Bronchial epithelial cell (primary cell): ENCODE measurements at regions not wholly inside any gene's neighbourhood (a gene's known extent, or its start where the extent isn't known, plus 50 kb on each side); places are given as distances from the start of the nearest gene placed in this dataset.

ENCODE experiments used
- DNase-seq: peaks from one replicate; pipeline ENCODE4 v3.0.0-alpha.2; 2010; ENCODE audit warnings: low read depth
- FAIRE-seq: peaks from 2 replicates; lab custom pipeline; 2011; peaks lifted over from hg19 to GRCh38; lab: Jason Lieb, UNC
- H3K27me3 ChIP-seq: 2 replicates; pipeline ENCODE4 v1.5.1; 2011; ENCODE audit warnings: low read length; ENCODE audit not compliant: control insufficient read depth, insufficient read depth
- H3K36me3 ChIP-seq: 2 replicates; pipeline ENCODE4 v1.5.1; 2011; ENCODE audit warnings: low read length; ENCODE audit not compliant: control insufficient read depth, insufficient read depth
- H3K4me3 ChIP-seq: 2 replicates; pipeline ENCODE4 v1.5.1; 2011; ENCODE audit warnings: mild to moderate bottlenecking, low read depth, low read length, control low read depth
- TF ChIP-seq, protein P1 (sequence below): IDR thresholded peaks from 2 replicates; pipeline ENCODE4 v1.5.1; 2011; ENCODE audit warnings: mild to moderate bottlenecking, moderate library complexity, low read length, control low read depth, inconsistent platforms; ENCODE audit not compliant: insufficient read depth, severe bottlenecking

DNA sequence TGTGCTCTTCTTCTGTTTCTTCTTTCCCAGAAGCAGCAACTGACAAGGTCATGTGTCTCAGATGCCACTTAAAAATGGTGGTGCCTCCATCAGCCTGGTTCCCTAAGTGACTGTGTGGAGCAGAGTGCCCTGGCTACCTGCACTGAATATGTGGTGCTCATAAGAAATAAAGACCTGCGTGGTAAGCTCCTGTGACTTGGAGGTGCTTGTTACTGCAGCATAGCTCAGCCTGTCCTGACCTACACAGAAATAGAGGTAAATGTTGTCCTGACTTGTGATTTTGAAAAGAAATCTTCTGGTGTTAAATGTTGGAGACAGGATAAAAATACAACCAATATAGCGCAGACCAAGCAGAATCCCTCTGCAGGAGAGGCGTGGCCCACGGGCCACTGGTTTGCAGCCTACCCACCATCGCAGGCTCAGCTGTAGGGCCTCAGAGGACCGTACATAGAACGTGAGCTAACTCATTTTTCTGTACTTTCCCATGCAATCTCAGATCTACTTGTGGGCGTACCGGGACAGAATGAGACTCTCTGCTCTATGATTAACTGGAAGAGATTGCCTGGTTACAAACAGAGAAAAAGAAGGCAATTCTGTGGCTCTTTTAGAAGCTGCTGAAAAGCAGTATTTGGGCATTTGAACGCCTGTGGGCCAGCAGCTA, 79.4 kb upstream of the UNC5A start:
- no peak for FAIRE-seq
- H3K36me3 ChIP-seq: no peaks in the 10 kb centered on the region
- peaks cover 7% of the 10 kb centered on the region for H3K27me3 ChIP-seq
- TF ChIP-seq, protein P1, sequence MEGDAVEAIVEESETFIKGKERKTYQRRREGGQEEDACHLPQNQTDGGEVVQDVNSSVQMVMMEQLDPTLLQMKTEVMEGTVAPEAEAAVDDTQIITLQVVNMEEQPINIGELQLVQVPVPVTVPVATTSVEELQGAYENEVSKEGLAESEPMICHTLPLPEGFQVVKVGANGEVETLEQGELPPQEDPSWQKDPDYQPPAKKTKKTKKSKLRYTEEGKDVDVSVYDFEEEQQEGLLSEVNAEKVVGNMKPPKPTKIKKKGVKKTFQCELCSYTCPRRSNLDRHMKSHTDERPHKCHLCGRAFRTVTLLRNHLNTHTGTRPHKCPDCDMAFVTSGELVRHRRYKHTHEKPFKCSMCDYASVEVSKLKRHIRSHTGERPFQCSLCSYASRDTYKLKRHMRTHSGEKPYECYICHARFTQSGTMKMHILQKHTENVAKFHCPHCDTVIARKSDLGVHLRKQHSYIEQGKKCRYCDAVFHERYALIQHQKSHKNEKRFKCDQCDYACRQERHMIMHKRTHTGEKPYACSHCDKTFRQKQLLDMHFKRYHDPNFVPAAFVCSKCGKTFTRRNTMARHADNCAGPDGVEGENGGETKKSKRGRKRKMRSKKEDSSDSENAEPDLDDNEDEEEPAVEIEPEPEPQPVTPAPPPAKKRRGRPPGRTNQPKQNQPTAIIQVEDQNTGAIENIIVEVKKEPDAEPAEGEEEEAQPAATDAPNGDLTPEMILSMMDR: no peak
- no peak for DNase-seq
- H3K4me3 ChIP-seq: no peak overlapping the region

DNA sequence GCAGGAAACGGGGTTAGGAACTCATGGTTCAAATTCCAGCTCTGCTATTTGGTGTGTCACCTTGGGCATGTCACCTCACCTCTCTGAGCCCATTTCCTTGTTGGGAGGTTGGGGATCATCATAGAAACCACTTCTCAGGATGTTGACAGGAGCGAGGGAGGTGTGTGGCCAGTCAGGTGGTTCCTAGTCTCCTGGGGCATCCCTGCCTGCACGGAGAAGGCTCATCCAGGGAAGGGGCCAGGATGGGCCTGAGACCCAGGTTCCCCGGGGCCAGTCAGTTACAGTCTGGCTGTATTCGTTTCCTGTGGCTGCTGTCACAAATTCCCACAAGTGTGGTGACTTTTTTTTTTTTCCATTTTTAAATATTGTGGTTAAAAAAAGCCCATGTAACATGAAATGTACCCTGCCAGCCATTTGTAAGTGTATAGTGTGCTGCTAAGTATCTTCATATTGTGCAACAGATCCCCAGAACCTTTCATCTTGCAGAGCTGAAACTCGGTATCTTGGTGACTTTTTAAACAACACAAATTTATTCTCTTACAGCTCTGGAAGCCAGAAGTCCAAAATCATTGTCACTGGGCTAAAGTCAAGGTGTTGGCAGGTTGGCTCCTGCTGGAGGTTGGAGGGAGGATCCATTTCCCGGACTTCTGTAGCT, 78.7 kb upstream of the UNC5A start:
- H3K4me3 ChIP-seq: no peak overlapping the region
- DNase-seq (no peak), FAIRE-seq (no peak)
- TF ChIP-seq, protein P1: no peak
- H3K36me3 ChIP-seq: no peaks in the 10 kb centered on the region
- H3K27me3 ChIP-seq: peaks cover 8% of the 10 kb centered on the region

DNA sequence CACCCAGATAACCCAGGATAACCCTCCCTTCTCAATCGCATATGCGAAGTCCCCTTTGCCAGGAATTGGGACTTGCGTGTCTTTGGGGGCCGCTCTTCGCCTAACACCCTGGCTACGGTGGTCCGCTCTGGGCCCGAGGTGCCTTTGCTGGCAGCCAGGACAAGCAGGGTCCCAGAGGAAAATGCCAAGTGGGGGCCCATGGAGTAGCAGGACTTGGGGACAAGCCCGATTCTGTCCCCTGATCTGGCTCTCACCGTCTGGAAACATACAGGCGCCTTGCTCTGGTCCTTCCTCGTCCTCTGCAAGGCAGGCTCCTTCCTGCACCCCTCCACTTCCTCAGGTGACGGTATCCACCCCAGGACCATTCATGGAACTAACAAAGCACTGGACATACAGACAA, 78.1 kb upstream of the UNC5A start:
- Histone ChIP-seq H3K36me3 (no peaks in the 10 kb centered on the region), H3K4me3 (no peak overlapping the region), H3K27me3 (peaks cover 7% of the 10 kb centered on the region)
- TF ChIP-seq, protein P1: no peak
- FAIRE-seq: no peak
- no peak for DNase-seq

DNA sequence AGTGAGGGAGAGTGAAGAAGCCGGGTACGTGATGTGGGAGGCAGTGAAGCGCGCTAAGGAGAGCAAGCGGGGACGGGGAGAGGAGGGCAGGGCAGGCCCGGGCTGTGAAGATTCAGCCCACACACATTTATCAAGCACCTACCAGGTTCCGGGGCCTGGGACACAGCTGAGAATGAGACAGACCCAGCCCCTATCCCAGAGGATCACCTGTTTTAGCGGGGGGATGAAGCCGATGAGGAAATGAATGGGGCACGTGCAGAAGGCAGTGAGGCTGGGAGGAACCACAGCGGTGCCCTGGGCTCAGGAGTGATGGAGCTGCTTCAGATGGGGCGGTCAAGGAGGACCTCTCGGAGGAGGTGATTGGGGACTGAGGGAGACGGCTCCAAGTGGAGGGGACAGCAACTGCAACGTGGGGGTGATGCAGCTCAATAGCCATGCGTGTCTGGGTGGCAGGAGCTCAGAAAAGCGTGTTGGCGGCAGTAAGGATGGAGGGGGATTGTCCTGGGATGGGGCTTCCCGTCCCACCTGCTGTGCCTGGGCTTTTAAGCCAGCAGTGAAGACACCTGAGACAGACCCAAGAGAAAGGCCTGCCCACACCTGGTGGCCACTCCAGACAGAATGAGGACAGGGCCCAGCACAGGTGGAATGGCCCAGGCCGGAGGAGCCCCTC, 77.5 kb upstream of the UNC5A start:
- TF ChIP-seq, protein P1: no peak
- Histone ChIP-seq H3K4me3 (no peak overlapping the region), H3K27me3 (peaks cover 10% of the 10 kb centered on the region), H3K36me3 (no peaks in the 10 kb centered on the region)
- DNase-seq (no peak), FAIRE-seq (no peak)

DNA sequence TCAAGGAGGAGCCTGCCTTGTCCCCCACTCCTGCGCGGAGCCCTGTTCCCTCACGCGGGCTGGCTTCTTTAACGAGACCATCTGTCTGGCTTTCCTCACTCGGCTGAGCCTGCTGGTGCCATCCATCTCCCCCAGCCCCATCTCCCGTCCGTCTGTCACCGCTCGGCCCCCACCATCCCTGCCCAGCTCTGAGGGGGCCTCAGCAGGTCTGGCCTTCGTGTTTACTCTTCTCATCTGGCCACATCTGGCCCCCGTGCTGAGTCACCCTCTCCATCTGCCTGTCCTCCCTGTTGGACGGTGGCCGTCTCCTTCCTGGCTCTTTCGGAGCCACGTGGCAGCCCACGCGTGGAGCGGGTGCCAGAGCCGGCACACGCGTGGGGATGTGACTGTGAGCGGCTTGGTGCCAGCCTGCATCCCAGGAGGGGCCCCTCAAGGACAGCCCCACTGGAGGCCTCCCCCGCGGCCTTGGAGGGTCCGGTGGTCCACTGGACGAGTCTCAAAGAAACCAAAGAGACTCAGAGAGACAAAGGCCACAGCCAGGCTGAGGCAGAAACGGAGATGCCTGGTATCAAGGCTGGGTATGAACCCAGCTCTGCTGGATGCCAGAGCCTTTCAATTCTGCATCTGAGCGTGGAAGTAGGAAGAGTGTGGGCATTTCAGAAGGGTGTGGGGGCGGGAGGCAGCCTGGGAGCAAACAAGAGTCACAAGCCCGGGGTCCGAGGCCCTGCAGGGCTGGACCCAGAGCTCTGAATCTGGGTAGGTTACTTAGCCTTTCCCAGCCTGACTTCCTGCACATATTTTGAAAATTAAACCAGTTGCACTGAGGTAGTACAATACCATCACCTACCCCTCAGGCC, 76.7 kb upstream of the UNC5A start:
- Histone ChIP-seq H3K36me3 (no peaks in the 10 kb centered on the region), H3K4me3 (no peak overlapping the region), H3K27me3 (peaks cover 13% of the 10 kb centered on the region)
- DNase-seq: no peak
- FAIRE-seq: no peak
- TF ChIP-seq, protein P1: no peak
